VCaP (cell line): ENCODE measurements at regions not wholly inside any gene's neighbourhood (a gene's known extent, or its start where the extent isn't known, plus 50 kb on each side); places are given as distances from the start of the nearest gene placed in this dataset.
"Not testable (repeated sequence)": the region's sequence is repeated elsewhere in the genome, so short reads cannot be mapped to it uniquely, and the experiment has no call there.

Experiments used
- H3K27ac ChIP-seq: fragments of 450-650 bp; 2 replicates; pipeline ENCODE4 v1.5.1; 2017
- TF ChIP-seq, protein P1 (sequence below): fragments of 450-650 bp; conservative IDR thresholded peaks from 2 replicates; pipeline ENCODE4 v1.5.1; 2017; ENCODE audit warnings: mild to moderate bottlenecking, moderate library complexity

DNA sequence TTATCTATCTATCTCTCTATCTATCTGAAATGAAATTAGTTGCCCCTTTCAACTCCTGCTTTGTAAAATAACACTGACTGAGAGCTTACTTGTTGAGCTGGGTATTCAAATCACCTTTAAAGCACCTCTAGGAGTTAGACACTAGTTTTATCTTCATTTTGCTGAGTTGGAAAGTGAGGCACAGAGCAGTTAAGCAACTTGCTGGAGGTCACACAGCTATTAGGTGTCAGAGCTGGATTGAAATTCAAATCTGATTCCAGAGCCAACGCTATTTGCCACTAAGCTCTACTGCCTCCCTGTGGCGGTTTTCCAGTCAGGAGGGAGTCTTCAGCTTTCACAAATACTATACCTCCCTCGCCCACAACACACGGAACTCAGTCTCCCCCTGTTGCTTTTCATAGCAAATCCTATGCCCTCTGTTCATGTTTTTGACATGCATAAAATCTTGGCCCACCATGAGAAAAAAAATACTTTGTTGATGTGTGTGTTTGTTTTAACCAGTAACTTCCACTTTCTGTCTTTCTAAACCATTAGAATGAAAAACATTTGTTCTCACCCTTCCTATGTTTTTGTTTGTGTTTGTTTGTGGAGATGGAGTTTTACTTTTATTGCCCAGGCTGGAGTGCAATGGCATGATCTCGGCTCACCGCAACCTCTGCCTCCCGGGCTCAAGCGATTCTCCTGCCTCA lies 74.8 kb upstream of the SMURF2 start:
- no peak overlapping the region for H3K27ac ChIP-seq
- TF ChIP-seq, protein P1, sequence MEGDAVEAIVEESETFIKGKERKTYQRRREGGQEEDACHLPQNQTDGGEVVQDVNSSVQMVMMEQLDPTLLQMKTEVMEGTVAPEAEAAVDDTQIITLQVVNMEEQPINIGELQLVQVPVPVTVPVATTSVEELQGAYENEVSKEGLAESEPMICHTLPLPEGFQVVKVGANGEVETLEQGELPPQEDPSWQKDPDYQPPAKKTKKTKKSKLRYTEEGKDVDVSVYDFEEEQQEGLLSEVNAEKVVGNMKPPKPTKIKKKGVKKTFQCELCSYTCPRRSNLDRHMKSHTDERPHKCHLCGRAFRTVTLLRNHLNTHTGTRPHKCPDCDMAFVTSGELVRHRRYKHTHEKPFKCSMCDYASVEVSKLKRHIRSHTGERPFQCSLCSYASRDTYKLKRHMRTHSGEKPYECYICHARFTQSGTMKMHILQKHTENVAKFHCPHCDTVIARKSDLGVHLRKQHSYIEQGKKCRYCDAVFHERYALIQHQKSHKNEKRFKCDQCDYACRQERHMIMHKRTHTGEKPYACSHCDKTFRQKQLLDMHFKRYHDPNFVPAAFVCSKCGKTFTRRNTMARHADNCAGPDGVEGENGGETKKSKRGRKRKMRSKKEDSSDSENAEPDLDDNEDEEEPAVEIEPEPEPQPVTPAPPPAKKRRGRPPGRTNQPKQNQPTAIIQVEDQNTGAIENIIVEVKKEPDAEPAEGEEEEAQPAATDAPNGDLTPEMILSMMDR: peak; percentile 79

DNA sequence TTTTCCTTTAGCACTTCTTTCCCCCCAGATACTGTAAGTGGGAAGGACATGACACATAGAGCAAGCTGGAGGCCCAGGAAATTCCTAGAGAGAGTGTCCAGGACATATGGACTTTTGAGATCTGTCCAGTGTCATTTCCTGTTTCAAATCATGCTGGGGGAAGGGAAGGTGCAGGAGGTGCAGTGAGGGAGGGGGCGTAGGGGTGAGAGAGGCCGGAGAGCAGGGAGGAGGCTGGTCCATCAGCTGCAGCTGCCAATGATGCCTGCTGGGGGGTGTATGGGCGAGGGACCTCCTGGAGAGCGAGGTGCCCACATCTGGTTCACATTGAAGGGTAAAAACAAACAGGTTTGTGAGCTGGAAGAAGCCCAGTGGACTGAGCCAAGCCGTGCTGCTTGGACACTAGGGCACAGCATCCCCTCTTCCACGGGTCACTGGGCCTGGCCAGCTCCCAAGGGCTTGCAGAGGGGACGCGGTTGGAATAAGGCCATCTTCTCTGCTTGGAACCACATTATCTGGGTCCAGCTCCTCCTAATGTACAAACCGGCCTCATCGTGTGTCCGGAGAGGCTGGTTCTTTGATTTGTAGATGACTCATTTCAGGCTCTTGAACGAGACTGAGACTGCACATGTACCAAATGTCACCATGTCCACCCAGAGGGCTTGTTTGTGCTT lies 70.4 kb upstream of the SMURF2 start:
- TF ChIP-seq, protein P1: no peak
- 0 out of 2 replicates have a peak overlapping the region, but pooled peaks have one; percentile 13 for H3K27ac ChIP-seq

- not testable (repeated sequence) for H3K27ac ChIP-seq
Observed at GRCh38 chr17:64730023-64730422, 67.9 kb upstream of the SMURF2 start.

DNA sequence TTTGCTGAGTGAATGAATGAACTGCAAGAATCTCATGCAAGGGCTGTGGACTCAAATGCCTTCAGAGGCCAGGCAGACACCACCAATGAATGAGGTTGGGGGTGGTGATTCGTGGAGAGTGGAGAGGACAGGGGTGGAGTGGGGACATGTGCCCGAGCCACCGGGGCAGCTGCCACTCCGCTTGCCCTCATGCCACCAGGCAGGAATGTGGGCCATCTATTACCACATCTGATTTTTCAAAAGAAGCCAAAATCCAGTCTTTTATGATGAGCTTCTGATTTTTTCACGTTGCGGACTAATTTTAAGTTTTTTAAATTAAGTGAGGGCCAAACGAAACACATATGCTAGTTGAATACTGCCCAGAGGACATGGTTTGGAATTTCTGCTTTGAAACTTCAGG lies 67.1 kb upstream of the SMURF2 start:
- TF ChIP-seq, protein P1: no peak
- H3K27ac ChIP-seq: no peak overlapping the region

DNA sequence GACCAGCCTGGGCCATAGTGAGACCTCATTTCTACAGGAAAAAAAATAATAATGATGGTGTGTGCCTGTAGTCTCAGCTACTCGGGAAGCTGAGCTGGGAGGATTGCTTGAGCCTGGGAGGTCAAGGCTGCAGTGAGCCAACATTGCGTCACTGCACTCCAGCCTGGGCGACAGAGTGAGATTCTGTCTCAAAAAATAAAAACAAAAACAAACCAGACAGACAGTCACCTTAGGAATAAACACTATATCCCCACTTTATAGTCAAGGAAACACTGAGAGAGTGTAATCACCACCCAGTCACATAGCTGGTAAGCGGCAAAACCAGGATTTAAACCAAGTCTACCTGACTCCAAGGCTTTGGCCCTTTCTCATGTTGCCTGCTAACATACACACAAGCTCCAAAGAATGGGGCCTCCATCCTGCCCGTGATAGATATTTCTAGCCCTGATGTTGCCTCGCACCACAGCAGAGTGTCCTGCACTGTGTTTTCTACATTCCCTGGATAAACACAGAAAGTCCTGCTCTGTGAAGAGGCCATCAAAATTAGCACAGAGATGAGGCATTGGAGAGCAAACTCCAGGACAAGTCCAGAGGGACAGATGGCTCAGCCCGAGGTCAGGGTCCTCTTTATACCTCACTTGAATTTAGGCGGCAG lies 66.1 kb upstream of the SMURF2 start:
- no peak overlapping the region for H3K27ac ChIP-seq
- TF ChIP-seq, protein P1: no peak

DNA sequence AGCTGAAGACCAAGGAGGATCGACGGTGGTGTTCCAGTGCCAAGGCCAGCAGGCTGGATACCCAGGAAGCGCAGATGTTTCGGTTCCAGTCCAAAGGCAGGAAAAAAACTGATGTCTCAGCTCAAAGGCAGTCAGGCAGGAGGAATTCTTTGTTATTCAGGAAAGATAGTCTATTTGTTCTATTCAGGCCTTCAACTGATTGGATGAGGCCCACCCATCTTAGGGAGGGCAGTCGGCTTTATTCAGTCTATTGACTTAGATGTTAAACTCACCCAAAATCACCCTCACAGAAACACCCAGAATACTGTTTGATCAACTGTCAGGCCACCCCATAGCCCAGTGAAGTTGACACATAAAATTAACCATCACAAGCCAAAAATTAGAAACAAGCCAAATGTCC lies 63.9 kb upstream of the SMURF2 start:
- H3K27ac ChIP-seq: not testable (repeated sequence)

DNA sequence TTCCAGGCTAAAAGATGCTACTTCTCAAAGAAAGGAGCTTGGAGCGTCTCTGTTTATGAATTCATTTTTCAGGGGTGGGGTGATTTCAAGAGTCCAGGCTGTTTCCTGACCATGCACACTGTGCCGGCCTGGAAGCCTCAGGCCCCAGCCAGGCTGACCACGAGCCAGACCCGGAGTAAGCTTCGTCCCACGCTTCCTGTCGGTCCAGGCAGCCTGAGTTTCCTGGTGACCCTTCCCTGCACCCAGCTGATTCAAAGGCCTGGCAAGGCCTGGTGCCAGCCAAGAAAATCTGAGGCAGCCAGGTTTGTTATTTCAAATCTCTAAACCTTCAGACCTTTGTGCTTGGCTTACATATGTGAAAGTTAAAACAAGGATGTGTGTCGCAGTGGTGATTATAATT lies 62.1 kb upstream of the SMURF2 start:
- not testable (repeated sequence) for H3K27ac ChIP-seq

DNA sequence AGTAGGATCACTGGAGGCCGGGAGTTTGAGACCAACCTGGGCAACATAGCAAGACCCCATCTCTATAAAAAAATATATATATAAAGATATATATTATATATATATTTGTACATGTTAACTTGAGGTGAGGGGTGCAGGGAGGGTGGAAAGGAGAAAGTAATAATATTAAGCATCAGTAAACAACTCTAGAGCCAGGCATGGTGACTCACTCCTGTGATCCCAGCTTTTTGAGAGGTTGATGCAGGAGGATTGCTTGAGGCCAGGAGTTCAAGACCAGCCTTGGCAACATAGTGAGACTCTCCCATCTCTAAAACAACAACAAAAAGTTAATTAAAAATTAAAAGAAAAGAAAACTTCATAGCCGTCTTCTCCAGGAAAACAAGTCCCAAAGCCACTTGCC lies 61.7 kb upstream of the SMURF2 start:
- TF ChIP-seq, protein P1: no peak
- H3K27ac ChIP-seq: no peak overlapping the region

DNA sequence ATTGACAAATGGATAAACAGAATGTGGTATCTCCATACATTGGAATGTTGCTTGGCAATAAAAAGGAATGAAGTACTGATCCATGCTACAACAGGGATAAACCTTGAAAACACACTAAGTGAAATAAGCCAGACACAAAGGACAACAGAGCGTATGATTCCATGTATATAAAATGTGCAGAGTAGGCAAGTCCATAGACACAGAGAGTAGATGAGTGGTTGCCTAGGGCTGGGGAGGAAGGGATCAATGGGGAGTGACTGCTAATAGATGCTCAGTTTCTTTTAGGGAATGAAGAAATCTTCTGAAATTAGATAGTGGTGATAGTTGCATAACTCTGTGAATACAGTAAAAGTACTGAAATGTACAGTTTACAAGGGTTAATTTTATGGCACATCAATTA lies 59.4 kb upstream of the SMURF2 start:
- H3K27ac ChIP-seq: not testable (repeated sequence)

- H3K27ac ChIP-seq: not testable (repeated sequence)
Observed at GRCh38 chr17:64720253-64720652, 58.1 kb upstream of the SMURF2 start.

GRCh38 chr17:64719517-64719916 lies 57.4 kb upstream of the SMURF2 start:
- not testable (repeated sequence) for H3K27ac ChIP-seq

GRCh38 chr17:64718816-64719215 lies 56.7 kb upstream of the SMURF2 start:
- not testable (repeated sequence) for H3K27ac ChIP-seq
